Uterus (tissue), 3 donors: ENCODE measurements at regions not wholly inside any gene's neighbourhood (a gene's known extent, or its start where the extent isn't known, plus 50 kb on each side); places are given as distances from the start of the nearest gene placed in this dataset.

Experiments
- DNase-seq, 2 donors: peaks; one replicate each; pipeline ENCODE4 v3.0.0-alpha.2; 2019 to 2020
- H3K27ac ChIP-seq, 2 donors: fragments of 200-600 bp; sonication (generic); 1 replicate in 1 of 2; 2 replicates in 1 of 2; pipeline ENCODE4 v1.5.1; 2016 to 2018
- H3K27me3 ChIP-seq, 2 donors: fragments of 200-600 bp; sonication (generic); one replicate each; pipeline ENCODE4 v1.5.1; 2018 to 2019; ENCODE audit warnings: control low read depth in 1 of 2
- H3K36me3 ChIP-seq, 2 donors: fragments of 200-600 bp; sonication (generic); one replicate each; pipeline ENCODE4 v1.5.1; 2019; ENCODE audit warnings: control low read depth in 1 of 2
- H3K4me1 ChIP-seq, 2 donors: fragments of 200-600 bp; sonication (generic); one replicate each; pipeline ENCODE4 v1.5.1; 2018 to 2019; ENCODE audit warnings: control low read depth in 1 of 2
- H3K4me3 ChIP-seq, 2 donors: fragments of 200-600 bp; sonication (generic); 1 replicate in 1 of 2; 2 replicates in 1 of 2; pipeline ENCODE4 v1.5.1; 2018 to 2019; ENCODE audit warnings: mild to moderate bottlenecking in 1 of 2
- H3K9me3 ChIP-seq, 2 donors: fragments of 200-600 bp; sonication (generic); one replicate each; pipeline ENCODE4 v1.5.1; 2019; ENCODE audit warnings: control low read depth in 1 of 2
- CTCF ChIP-seq, 4 experiments: fragments of 200-600 bp in 2 of 4; fragments of 450-650 bp in 2 of 4; sonication (generic) in 2 of 4; IDR thresholded peaks; one replicate each; pipeline ENCODE4 v1.5.1; 2016 to 2019; ENCODE audit warnings: antibody characterized with exemption in 4 of 4, mild to moderate bottlenecking in 2 of 4, moderate library complexity in 1 of 4
- POLR2A ChIP-seq, 2 donors: fragments of 450-650 bp; IDR thresholded peaks; one replicate each; pipeline ENCODE4 v1.6.1; 2016; ENCODE audit warnings: antibody characterized with exemption in 2 of 2, mild to moderate bottlenecking in 1 of 2, moderate library complexity in 1 of 2
- intact Hi-C: fragments of 100-400 bp; cut with DNase I; formaldehyde crosslinking; loops from one replicate; pipeline ENCODE4 v1.15.1; 2023; ENCODE audit warnings: low total_unique reads
- donor health status: DM: yes; HTN: yes; CAD: no.

- H3K9me3 ChIP-seq = no peaks in the 10 kb centered on the region
- H3K27ac ChIP-seq = no peak overlapping the region
- H3K36me3 ChIP-seq = no peaks in the 10 kb centered on the region
- intact Hi-C loops = no loop called here
- no peaks in the 10 kb centered on the region for H3K27me3 ChIP-seq
- H3K4me3 ChIP-seq = no peak overlapping the region
- no peaks in the 10 kb centered on the region for H3K4me1 ChIP-seq
- DNase-seq = no peak
- TF ChIP-seq CTCF (IDR thresholded peaks at IDR 0.05) (no peak), POLR2A (IDR thresholded peaks at IDR 0.05) (no peak)
These were observed 557.2 kb upstream of the BOD1L1 start for GRCh38 chr4:14184767-14185166.

GRCh38 chr4:14188214-14188613 is 560.7 kb upstream of the BOD1L1 start:
- no peak overlapping the region for H3K4me3 ChIP-seq
- intact Hi-C loops = no loop called here
- TF ChIP-seq CTCF (IDR thresholded peaks at IDR 0.05) (no peak), POLR2A (IDR thresholded peaks at IDR 0.05) (no peak)
- no peaks in the 10 kb centered on the region for H3K36me3 ChIP-seq
- DNase-seq = no peak
- no peak overlapping the region for H3K27ac ChIP-seq
- no peaks in the 10 kb centered on the region for H3K27me3 ChIP-seq
- no peaks in the 10 kb centered on the region for H3K4me1 ChIP-seq
- no peaks in the 10 kb centered on the region for H3K9me3 ChIP-seq

- no peaks in the 10 kb centered on the region for H3K27me3 ChIP-seq
- DNase-seq = no peak
- no peak overlapping the region for H3K27ac ChIP-seq
- intact Hi-C loops = no loop called here
- H3K4me3 ChIP-seq = no peak overlapping the region
- H3K4me1 ChIP-seq = no peaks in the 10 kb centered on the region
- TF ChIP-seq POLR2A (IDR thresholded peaks at IDR 0.05) = no peak
- no peaks in the 10 kb centered on the region for H3K36me3 ChIP-seq
- H3K9me3 ChIP-seq = no peaks in the 10 kb centered on the region
These were observed 566.1 kb upstream of the BOD1L1 start for GRCh38 chr4:14193601-14194000.

- H3K36me3 ChIP-seq = no peaks in the 10 kb centered on the region
- no peak overlapping the region for H3K4me3 ChIP-seq
- no peak for DNase-seq
- no peaks in the 10 kb centered on the region for H3K9me3 ChIP-seq
- intact Hi-C loops = no loop called here
- no peak overlapping the region for H3K27ac ChIP-seq
- H3K27me3 ChIP-seq = no peaks in the 10 kb centered on the region
- no peak for TF ChIP-seq POLR2A (IDR thresholded peaks at IDR 0.05)
- no peak for TF ChIP-seq CTCF (IDR thresholded peaks at IDR 0.05)
- H3K4me1 ChIP-seq = no peaks in the 10 kb centered on the region
These were observed 568.6 kb upstream of the BOD1L1 start for GRCh38 chr4:14196131-14196530.

- no peaks in the 10 kb centered on the region for H3K4me1 ChIP-seq
- H3K27me3 ChIP-seq = no peaks in the 10 kb centered on the region
- no peak for DNase-seq
- no peak overlapping the region for H3K4me3 ChIP-seq
- no peaks in the 10 kb centered on the region for H3K36me3 ChIP-seq
- intact Hi-C loops = no loop called here
- no peak overlapping the region for H3K27ac ChIP-seq
- no peaks in the 10 kb centered on the region for H3K9me3 ChIP-seq
- TF ChIP-seq POLR2A (IDR thresholded peaks at IDR 0.05) (no peak), CTCF (IDR thresholded peaks at IDR 0.05) (no peak)
These were observed 587.7 kb upstream of the BOD1L1 start for GRCh38 chr4:14215116-14215770.

- Histone ChIP-seq H3K27ac (no peak overlapping the region), H3K36me3 (no peaks in the 10 kb centered on the region), H3K4me3 (no peak overlapping the region), H3K9me3 (no peaks in the 10 kb centered on the region), H3K4me1 (no peaks in the 10 kb centered on the region), H3K27me3 (no peaks in the 10 kb centered on the region)
- TF ChIP-seq CTCF (IDR thresholded peaks at IDR 0.05) = no peak
- TF ChIP-seq POLR2A (IDR thresholded peaks at IDR 0.05) = no peak
- DNase-seq = no peak
- intact Hi-C loops = no loop called here
These were observed 589.9 kb upstream of the BOD1L1 start for GRCh38 chr4:14217401-14217800.
